Kidney (tissue), 13 donors: ENCODE measurements at regions not wholly inside any gene's neighbourhood (a gene's known extent, or its start where the extent isn't known, plus 50 kb on each side); places are given as distances from the start of the nearest gene placed in this dataset.

Experiments
- DNase-seq, 5 donors: peaks; one replicate each; pipeline ENCODE4 v3.0.0-alpha.2; 2013 to 2020
- FAIRE-seq: peaks from 2 replicates; lab custom pipeline; 2012; peaks lifted over from hg19 to GRCh38; lab: Jason Lieb, UNC
- H3K27ac ChIP-seq, 2 donors: one replicate each; pipeline ENCODE4 v1.7.0; 2013; ENCODE audit warnings: low read depth in 2 of 2, low read length in 2 of 2, inconsistent platforms in 1 of 2
- H3K27me3 ChIP-seq: one replicate; pipeline ENCODE4 v1.7.1; 2013; ENCODE audit warnings: low read length, inconsistent platforms; ENCODE audit not compliant: control insufficient read depth, insufficient read depth
- H3K36me3 ChIP-seq, 3 donors: one replicate each; pipeline versions ENCODE4 v1.7.0 to v1.7.1; 2013; ENCODE audit warnings: low read length in 3 of 3, control low read depth in 1 of 3, inconsistent platforms in 1 of 3; ENCODE audit not compliant: insufficient read depth in 3 of 3, control insufficient read depth in 2 of 3
- H3K4me1 ChIP-seq, 3 donors: one replicate each; pipeline versions ENCODE4 v1.7.0 to v1.7.1; 2013; ENCODE audit warnings: low read length in 3 of 3, inconsistent platforms in 1 of 3, low read depth in 1 of 3; ENCODE audit not compliant: control insufficient read depth in 2 of 3, insufficient read depth in 2 of 3
- H3K4me3 ChIP-seq, 3 donors: one replicate each; pipeline versions ENCODE4 v1.7.0 to v1.8.1; 2013; ENCODE audit warnings: low read length in 3 of 3, control low read depth in 1 of 3, inconsistent platforms in 1 of 3
- H3K9ac ChIP-seq, 3 donors: one replicate each; pipeline versions ENCODE4 v1.7.0 to v1.7.1; 2013; ENCODE audit warnings: low read length in 3 of 3, control low read depth in 1 of 3, inconsistent platforms in 1 of 3
- H3K9me3 ChIP-seq, 3 donors: one replicate each; pipeline versions ENCODE4 v1.7.0 to v1.7.1; 2013; ENCODE audit warnings: low read length in 3 of 3, control low read depth in 1 of 3, inconsistent platforms in 1 of 3; ENCODE audit not compliant: control insufficient read depth in 2 of 3, insufficient read depth in 1 of 3
- intact Hi-C: fragments of 100-400 bp; cut with DNase I; formaldehyde crosslinking; loops from one replicate; pipeline ENCODE4 v1.11.1; 2022
- TF ChIP-seq, protein P1 (sequence below): IDR thresholded peaks from 3 replicates; pipeline ENCODE4 v1.5.1; 2012; ENCODE audit warnings: mild to moderate bottlenecking, moderate library complexity, borderline replicate concordance; ENCODE audit not compliant: insufficient read depth; ENCODE audit errors: extremely low read depth
- donor health status: control.
- donor health status: control.
- donor health status: control.
- donor health status: control.
- donor health status: control.
- donor health status: DM: yes; HTN: yes; CAD: no.
- donor health status: Normal renal cell carcinoma (clear cell type).

DNA sequence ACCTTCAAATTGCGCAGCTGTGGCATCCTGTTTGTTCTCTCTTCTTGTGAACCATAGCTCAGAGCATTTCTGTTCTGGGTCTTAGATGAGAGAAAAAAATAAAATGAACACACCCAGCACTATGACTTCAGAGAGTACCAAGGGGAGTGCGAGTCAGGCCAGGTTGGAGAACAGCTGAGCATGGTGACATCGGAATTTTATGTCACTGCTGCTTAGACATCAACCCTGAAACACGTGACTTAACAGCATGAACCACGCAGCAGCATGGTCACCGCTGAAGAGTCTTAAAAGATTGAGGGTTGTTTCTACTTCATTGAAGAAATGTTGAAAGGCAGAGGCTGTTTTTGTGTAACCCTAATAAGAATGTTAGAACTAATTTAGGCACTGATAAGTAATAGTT lies 288.8 kb upstream of the SOX11 start:
- no peak overlapping the region for H3K4me3 ChIP-seq

DNA sequence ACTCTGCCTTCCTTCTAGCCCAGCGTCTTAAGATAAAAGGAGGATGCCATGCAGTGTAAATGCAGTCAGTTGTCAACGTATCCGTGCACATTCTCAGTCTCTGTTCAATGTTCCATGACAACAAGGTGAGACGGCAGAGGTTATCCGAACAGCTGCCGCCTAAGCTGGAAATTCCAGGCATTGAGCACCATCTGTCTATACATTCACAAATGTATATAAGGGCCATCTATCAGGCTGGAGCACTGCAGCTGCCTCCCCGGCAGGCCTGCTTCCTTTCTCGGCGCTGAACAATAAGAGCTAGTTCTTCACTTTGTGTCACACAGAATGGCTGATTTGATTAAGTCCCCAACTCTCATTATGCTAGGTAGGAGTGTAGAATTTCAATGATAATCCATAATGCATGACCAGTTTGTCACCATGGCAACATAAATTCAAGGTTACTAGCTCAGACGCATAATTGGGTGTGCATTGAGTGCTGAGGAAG lies 282.2 kb upstream of the SOX11 start:
- intact Hi-C loops: no loop called here
- Histone ChIP-seq H3K27ac (no peak overlapping the region), H3K9ac (no peak overlapping the region), H3K4me1 (no peaks in the 10 kb centered on the region), H3K36me3 (no peaks in the 10 kb centered on the region), H3K4me3 (no peak overlapping the region), H3K9me3 (no peaks in the 10 kb centered on the region), H3K27me3 (no peaks in the 10 kb centered on the region)
- TF ChIP-seq, protein P1, sequence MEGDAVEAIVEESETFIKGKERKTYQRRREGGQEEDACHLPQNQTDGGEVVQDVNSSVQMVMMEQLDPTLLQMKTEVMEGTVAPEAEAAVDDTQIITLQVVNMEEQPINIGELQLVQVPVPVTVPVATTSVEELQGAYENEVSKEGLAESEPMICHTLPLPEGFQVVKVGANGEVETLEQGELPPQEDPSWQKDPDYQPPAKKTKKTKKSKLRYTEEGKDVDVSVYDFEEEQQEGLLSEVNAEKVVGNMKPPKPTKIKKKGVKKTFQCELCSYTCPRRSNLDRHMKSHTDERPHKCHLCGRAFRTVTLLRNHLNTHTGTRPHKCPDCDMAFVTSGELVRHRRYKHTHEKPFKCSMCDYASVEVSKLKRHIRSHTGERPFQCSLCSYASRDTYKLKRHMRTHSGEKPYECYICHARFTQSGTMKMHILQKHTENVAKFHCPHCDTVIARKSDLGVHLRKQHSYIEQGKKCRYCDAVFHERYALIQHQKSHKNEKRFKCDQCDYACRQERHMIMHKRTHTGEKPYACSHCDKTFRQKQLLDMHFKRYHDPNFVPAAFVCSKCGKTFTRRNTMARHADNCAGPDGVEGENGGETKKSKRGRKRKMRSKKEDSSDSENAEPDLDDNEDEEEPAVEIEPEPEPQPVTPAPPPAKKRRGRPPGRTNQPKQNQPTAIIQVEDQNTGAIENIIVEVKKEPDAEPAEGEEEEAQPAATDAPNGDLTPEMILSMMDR: no peak
- FAIRE-seq (no peak), DNase-seq (peak in 4 of 5 donors; percentile 38 to 50 (median 41))

More for the DNA sequence above, 288.8 kb upstream of the SOX11 start:
- H3K9me3 ChIP-seq: no peaks in the 10 kb centered on the region
- TF ChIP-seq, protein P1: no peak
- H3K27me3 ChIP-seq: no peaks in the 10 kb centered on the region
- FAIRE-seq: no peak
- H3K27ac ChIP-seq: no peak overlapping the region
- no peak overlapping the region for H3K9ac ChIP-seq
- no peaks in the 10 kb centered on the region for H3K4me1 ChIP-seq
- H3K36me3 ChIP-seq: no peaks in the 10 kb centered on the region
- intact Hi-C loops: no loop called here
- no peak for DNase-seq

DNA sequence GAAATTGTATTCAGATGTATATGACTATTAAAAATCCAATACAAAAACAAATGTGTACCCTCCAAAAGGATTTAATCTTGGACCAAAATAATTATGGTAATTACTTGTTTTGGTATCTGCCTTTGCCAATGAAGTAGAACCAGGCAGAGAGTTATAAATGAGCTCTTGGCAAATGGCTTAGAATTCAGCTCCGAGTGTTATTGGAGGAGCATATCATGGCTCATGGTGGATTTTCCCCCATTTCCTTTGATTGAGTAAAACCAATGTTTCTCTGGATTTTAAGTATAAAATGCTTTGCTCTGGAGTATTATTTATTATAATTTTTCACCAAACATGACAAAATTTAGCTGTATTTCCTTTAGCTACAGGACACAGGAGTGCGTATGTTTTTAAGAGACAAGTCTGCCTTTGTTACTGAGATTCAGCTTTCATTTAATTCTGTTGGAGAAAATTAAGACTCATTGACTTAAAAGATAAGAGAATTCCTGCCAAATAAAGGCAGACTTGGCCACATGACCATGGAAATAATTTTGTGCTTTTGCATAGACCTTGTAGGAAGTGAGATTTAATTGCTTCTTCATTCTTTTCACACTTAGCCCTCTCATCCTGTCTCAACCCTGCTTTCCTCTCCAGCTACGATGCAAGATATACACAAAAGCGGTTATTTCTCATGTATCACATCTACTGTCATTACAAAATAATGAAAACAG lies 281.0 kb upstream of the SOX11 start:
- DNase-seq (no peak), FAIRE-seq (no peak)
- Histone ChIP-seq H3K4me1 (no peaks in the 10 kb centered on the region), H3K4me3 (no peak overlapping the region), H3K27me3 (no peaks in the 10 kb centered on the region), H3K36me3 (no peaks in the 10 kb centered on the region), H3K9me3 (no peaks in the 10 kb centered on the region), H3K27ac (no peak overlapping the region), H3K9ac (no peak overlapping the region)
- TF ChIP-seq, protein P1: no peak
- intact Hi-C loops: no loop called here
